Small intestine (tissue), 7 donors: ENCODE measurements at regions not wholly inside any gene's neighbourhood (a gene's known extent, or its start where the extent isn't known, plus 50 kb on each side); places are given as distances from the start of the nearest gene placed in this dataset.
A peak's percentile ranks its signal among the peaks of the same experiment; 100 is the strongest.

Source experiments
- DNase-seq, 2 donors: peaks; one replicate each; pipeline versions ENCODE4 v3.0.0 to v3.0.0-alpha.2; 2013
- FAIRE-seq: peaks from 2 replicates; lab custom pipeline; 2012; peaks lifted over from hg19 to GRCh38; lab: Jason Lieb, UNC
- H3K27ac ChIP-seq, 3 donors: one replicate each; pipeline ENCODE4 v1.5.1; 2013; ENCODE audit warnings: low read length in 2 of 3, mild to moderate bottlenecking in 2 of 3, control low read depth in 1 of 3, inconsistent platforms in 1 of 3, low read depth in 1 of 3, moderate library complexity in 1 of 3
- H3K27me3 ChIP-seq, 3 donors: one replicate each; pipeline ENCODE4 v1.6.1; 2013; ENCODE audit warnings: low read length in 3 of 3, inconsistent platforms in 1 of 3; ENCODE audit not compliant: control insufficient read depth in 3 of 3, insufficient read depth in 3 of 3
- H3K36me3 ChIP-seq, 3 donors: one replicate each; pipeline ENCODE4 v1.6.1; 2013; ENCODE audit warnings: low read length in 3 of 3, inconsistent platforms in 1 of 3, low read depth in 1 of 3, mild to moderate bottlenecking in 1 of 3, moderate library complexity in 1 of 3; ENCODE audit not compliant: control insufficient read depth in 3 of 3, insufficient read depth in 2 of 3
- H3K4me1 ChIP-seq, 3 donors: one replicate each; pipeline ENCODE4 v1.6.1; 2013; ENCODE audit warnings: low read length in 2 of 3, inconsistent platforms in 1 of 3, low read depth in 1 of 3, mild to moderate bottlenecking in 1 of 3, moderate library complexity in 1 of 3; ENCODE audit not compliant: control insufficient read depth in 3 of 3, insufficient read depth in 2 of 3
- H3K4me3 ChIP-seq, 3 donors: one replicate each; pipeline ENCODE4 v1.5.1; 2013; ENCODE audit warnings: low read length in 3 of 3, control low read depth in 1 of 3, inconsistent platforms in 1 of 3, low read depth in 1 of 3, mild to moderate bottlenecking in 1 of 3, moderate library complexity in 1 of 3
- H3K9me3 ChIP-seq, 2 donors: one replicate each; pipeline ENCODE4 v1.6.1; 2013; ENCODE audit warnings: low read depth in 1 of 2, low read length in 1 of 2; ENCODE audit not compliant: control insufficient read depth in 2 of 2, insufficient read depth in 1 of 2
- WGBS, 3 donors: extraction: QIAGEN DNeasy Blood & Tissue Kit; methylation state at CpG; one replicate each; pipeline ENCODE4 v1.1.7; 2013; 5-methylcytosine and 5-hydroxymethylcytosine counted together
- donor health status: healthy with polysubstance abuse.
- donor health status: control.
- donor health status: control.
- donor health status: Bipolar disorder and iron deficiency.
- donor health status: healthy.

GRCh38 chr2:217168496-217168895 is 308.6 kb upstream of the TNP1 start:
- H3K27me3 ChIP-seq: no peaks in the 10 kb centered on the region
- H3K4me3 ChIP-seq: no peak overlapping the region
- WGBS, 3 donors: 52 to 79% (median 75%) methylated on average over 1 of the region's 1 CpG
- DNase-seq (no peak), FAIRE-seq (no peak)
- no peaks in the 10 kb centered on the region for H3K36me3 ChIP-seq
- H3K9me3 ChIP-seq: no peaks in the 10 kb centered on the region
- H3K4me1 ChIP-seq: no peaks in the 10 kb centered on the region
- no peak overlapping the region for H3K27ac ChIP-seq

GRCh38 chr2:217167531-217167930 is 307.7 kb upstream of the TNP1 start:
- no peak for FAIRE-seq
- no peak overlapping the region for H3K4me3 ChIP-seq

GRCh38 chr2:217166241-217166850 is 306.5 kb upstream of the TNP1 start:
- DNase-seq (peak; percentile 1 to 35), FAIRE-seq (no peak)

More at GRCh38 chr2:217167531-217167930, 307.7 kb upstream of the TNP1 start:
- Histone ChIP-seq H3K4me1 (peaks cover 0 to 4% (median 0%) of the 10 kb centered on the region in 3 donors), H3K27me3 (no peaks in the 10 kb centered on the region), H3K9me3 (no peaks in the 10 kb centered on the region), H3K36me3 (no peaks in the 10 kb centered on the region), H3K27ac (no peak overlapping the region)
- DNase-seq: no peak

GRCh38 chr2:217165547-217165946 is 305.7 kb upstream of the TNP1 start:
- FAIRE-seq (no peak), DNase-seq (no peak)

More at GRCh38 chr2:217166241-217166850, 306.5 kb upstream of the TNP1 start:
- 52 to 60% (median 53%) methylated on average over 3 of the region's 3 CpGs for WGBS, 3 donors
- no peaks in the 10 kb centered on the region for H3K36me3 ChIP-seq
- no peak overlapping the region for H3K4me3 ChIP-seq
- H3K9me3 ChIP-seq: no peaks in the 10 kb centered on the region
- peaks cover 0 to 5% (median 0%) of the 10 kb centered on the region in 3 donors for H3K4me1 ChIP-seq
- H3K27ac ChIP-seq: no peak overlapping the region
- H3K27me3 ChIP-seq: no peaks in the 10 kb centered on the region

GRCh38 chr2:217163987-217164386 is 304.1 kb upstream of the TNP1 start:
- Histone ChIP-seq H3K36me3 (no peaks in the 10 kb centered on the region), H3K27ac (no peak overlapping the region), H3K4me3 (no peak overlapping the region), H3K4me1 (peaks cover 0 to 5% (median 0%) of the 10 kb centered on the region in 3 donors), H3K27me3 (no peaks in the 10 kb centered on the region), H3K9me3 (no peaks in the 10 kb centered on the region)
- WGBS, 3 donors: 83 to 95% (median 90%) methylated on average over 4 of the region's 4 CpGs
- no peak for FAIRE-seq
- DNase-seq: no peak

More at GRCh38 chr2:217165547-217165946, 305.7 kb upstream of the TNP1 start:
- Histone ChIP-seq H3K27ac (no peak overlapping the region), H3K36me3 (no peaks in the 10 kb centered on the region), H3K4me1 (peaks cover 0 to 5% (median 0%) of the 10 kb centered on the region in 3 donors), H3K27me3 (no peaks in the 10 kb centered on the region), H3K4me3 (no peak overlapping the region), H3K9me3 (no peaks in the 10 kb centered on the region)
- 89 to 95% (median 93%) methylated on average over 2 of the region's 2 CpGs for WGBS, 3 donors

GRCh38 chr2:217162533-217162932 is 302.7 kb upstream of the TNP1 start:
- 56 to 72% (median 60%) methylated on average over 9 of the region's 9 CpGs for WGBS, 3 donors
- no peaks in the 10 kb centered on the region for H3K27me3 ChIP-seq
- no peak overlapping the region for H3K4me3 ChIP-seq
- no peaks in the 10 kb centered on the region for H3K36me3 ChIP-seq
- FAIRE-seq (no peak), DNase-seq (peak; percentile 1 to 46)
- peak overlapping the region in 1 of 3 donors; percentile 54 for H3K27ac ChIP-seq
- peaks cover 0 to 5% (median 0%) of the 10 kb centered on the region in 3 donors for H3K4me1 ChIP-seq
- no peaks in the 10 kb centered on the region for H3K9me3 ChIP-seq

- no peak for FAIRE-seq
Measured at GRCh38 chr2:217160978-217161973, 301.4 kb upstream of the TNP1 start.

GRCh38 chr2:217160103-217160743 is 300.4 kb upstream of the TNP1 start:
- FAIRE-seq (no peak), DNase-seq (no peak)
- 62 to 69% (median 68%) methylated on average over 4 of the region's 4 CpGs for WGBS, 3 donors
- H3K9me3 ChIP-seq: no peaks in the 10 kb centered on the region
- H3K4me3 ChIP-seq: no peak overlapping the region
- peaks cover 0 to 5% (median 0%) of the 10 kb centered on the region in 3 donors for H3K27me3 ChIP-seq
- no peaks in the 10 kb centered on the region for H3K36me3 ChIP-seq
- H3K27ac ChIP-seq: no peak overlapping the region
- peaks cover 0 to 5% (median 0%) of the 10 kb centered on the region in 3 donors for H3K4me1 ChIP-seq

More at GRCh38 chr2:217160978-217161973, 301.4 kb upstream of the TNP1 start:
- Histone ChIP-seq H3K36me3 (no peaks in the 10 kb centered on the region), H3K4me3 (no peak overlapping the region), H3K27me3 (no peaks in the 10 kb centered on the region), H3K4me1 (peaks cover 0 to 5% (median 0%) of the 10 kb centered on the region in 3 donors), H3K27ac (no peak overlapping the region), H3K9me3 (no peaks in the 10 kb centered on the region)
- 55 to 58% (median 55%) methylated on average over 9 of the region's 9 CpGs for WGBS, 3 donors
- DNase-seq: no peak
